Stromal cell of bone marrow (primary cell): ENCODE measurements at regions not wholly inside any gene's neighbourhood (a gene's known extent, or its start where the extent isn't known, plus 50 kb on each side); places are given as distances from the start of the nearest gene placed in this dataset.
"Not testable (repeated sequence)": the region's sequence is repeated elsewhere in the genome, so short reads cannot be mapped to it uniquely, and the experiment has no call there.

ENCODE experiments used
- DNase-seq: peaks from one replicate; pipeline ENCODE4 v3.0.0-alpha.2; 2012; ENCODE audit warnings: low read depth

DNA sequence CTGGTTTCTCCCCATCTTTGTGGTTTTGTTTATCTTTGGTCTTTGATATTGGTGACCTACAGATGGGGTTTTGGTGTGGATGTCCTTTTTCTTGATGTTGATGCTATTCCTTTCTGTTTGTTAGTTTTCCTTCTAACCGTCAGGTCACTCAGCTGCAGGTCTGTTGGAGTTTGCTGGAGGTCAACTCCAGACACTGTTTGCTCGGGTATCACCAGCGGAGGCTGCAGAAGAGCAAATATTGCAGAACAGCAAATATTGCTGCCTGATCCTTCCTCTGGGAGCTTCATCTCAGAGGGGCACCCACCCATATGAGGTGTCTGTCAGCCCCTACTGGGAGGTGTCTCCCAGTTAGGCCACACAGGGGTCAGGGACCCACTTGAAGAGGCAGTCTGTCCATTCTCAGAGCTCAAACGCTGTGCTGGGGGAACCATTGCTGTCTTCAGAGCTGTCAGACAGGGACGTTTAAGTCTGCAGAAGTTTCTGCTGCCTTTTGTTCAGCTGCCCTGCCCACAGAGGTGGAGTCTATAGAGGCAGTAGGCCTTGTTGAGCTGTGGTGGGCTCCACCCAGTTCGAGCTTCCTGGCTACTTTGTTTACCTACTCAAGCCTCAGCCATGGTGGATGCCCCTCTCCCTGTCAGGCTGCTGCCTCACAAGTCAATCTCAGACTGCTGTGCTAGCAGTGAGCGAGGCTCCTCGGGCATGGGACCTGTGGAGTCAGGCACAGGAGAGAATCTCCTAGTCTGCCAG is 94.8 kb upstream of the BNIP2 start:
- DNase-seq: not testable (repeated sequence)

DNA sequence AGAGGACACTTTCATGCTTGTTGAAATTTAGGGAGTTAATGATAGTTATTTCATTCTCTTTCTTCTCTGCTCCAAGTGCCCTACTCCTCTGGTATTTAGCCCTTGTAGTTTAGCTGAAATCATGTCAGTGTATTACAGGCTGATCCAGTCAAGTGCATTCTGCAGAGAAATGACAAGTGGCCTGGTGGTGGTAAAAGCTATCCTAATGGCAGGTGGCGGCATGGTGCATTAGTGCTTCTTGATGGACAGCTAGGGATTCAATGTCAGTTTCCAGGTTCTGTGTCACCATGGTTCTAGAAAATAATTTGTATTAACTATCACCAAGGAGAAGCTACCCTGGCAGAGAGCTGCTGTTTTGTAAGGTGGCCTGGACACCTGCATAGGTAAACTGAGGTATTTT is 90.0 kb upstream of the BNIP2 start:
- DNase-seq: no peak

- no peak for DNase-seq
Observed at GRCh38 chr15:59764775-59765174, 75.7 kb upstream of the BNIP2 start.

GRCh38 chr15:59762558-59762957 is 73.4 kb upstream of the BNIP2 start:
- no peak for DNase-seq

GRCh38 chr15:59760256-59760655 is 71.1 kb upstream of the BNIP2 start:
- DNase-seq: not testable (repeated sequence)

DNA sequence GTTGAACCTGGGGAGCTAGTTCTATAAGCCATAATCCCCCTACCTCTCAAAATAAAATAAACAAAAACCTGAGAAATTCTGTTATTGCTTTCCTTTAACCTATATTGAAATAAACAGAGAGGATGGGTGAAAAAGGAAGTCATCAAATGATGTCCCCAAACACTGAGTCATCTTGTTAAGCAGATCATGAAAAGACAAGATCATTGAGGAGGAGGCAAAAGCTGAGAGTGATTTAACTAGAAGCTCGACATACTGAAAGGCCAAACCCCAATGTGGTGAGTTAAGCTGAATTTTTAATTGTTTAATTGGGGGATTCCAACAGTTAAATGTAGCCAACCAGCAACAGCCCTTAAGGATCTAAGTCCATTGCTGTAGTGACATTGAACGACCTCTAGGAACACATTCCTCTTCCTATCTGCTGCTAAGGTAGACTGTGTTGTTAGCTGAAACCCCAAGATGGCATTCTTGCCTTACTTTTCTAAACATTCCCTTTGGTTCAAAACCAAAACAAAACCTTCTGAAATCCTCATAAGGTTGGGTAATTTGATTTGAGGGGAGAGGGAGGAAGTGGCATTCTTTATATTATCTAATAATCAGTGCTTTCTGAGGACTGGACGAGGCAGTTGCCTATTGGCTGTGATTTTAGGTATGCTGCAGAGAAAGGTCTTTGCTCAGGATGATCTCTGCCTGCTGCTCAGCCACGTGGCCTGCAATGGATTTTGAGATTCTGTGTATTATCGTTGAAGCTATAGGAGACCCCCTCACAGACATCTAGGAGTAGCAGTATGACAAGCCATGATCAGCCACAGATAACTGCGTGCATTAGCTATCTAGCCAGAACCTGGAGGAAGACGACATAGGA is 62.7 kb upstream of the BNIP2 start:
- no peak for DNase-seq

DNA sequence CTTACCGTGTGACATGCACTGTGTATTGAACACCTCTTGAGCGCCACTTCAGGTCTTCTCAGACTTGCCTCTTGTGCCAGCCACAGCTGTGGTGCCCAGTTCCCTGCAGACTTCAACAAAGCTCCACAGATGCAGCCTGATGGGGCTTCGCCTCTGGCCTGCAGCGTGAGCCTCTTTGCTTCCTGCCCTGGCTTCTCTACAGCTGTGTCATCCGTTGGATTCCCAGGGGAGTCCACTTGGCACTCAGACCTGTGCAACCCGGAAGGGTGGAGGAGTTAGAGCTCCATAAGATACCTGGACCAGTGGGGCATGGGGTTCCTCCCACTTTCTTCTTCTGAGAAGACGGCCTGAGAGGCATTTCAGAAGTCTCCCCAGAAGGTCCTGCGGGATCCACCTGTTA is 57.7 kb upstream of the BNIP2 start:
- DNase-seq: no peak

DNA sequence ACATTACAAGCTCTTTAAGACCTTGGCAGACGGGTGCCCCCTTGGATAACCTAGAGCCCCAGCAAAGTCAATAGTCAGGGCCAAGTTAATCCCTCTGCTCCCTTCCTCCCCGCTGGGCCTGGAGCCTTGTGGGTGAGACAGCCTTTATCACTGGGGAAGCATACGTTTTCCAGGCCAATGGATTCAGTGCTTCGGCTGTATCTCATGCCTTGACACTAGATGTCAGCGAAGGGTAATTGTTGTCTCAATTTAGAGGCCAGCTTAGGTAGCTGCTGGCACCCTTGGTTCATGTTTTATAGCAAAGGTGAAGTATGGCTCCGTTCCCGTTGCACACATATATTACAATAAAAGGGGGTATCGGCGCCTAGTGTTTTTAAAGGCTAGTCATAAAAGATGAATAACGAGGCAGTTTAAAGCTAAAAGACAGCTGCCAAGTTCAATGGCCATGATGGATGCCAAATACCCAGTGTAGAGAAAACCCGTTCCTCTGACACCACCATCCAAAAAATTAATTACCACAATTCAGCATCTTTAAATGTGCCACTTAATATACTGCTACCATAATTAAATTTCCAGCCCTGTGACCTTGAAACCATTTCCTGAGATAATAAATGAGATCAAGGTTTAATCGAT is 52.3 kb upstream of the BNIP2 start:
- no peak for DNase-seq

DNA sequence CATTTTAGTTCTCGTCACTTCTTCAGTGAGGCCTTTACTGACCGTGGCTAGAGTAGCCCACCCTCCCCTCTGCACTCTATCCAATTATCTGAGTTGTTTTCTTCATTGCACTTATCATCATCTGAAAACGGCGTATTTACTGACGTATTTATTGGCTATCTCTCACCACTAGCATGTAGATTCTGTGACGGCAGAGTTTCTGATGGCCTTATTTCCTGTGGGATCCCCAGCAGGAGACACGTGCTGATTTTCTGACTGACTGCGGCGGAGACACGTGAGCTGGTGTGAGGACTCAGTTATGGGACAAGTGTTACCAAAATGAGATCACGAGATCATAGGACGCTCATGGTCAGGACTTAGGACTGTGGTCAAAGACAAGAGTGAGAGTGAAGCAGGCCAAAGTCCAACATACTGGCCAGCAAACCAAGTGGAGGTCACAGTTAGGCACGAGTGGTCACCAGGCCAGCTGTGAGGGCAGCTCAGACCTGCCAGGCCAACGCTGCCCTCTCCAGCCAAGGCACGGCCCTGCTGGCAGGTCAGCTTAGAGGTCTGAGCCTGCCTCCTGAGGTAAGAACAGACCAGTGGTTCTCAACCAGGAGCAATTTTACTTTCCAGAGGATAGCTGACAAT is 50.6 kb upstream of the BNIP2 start:
- DNase-seq: no peak
